Activated naive CD8-positive, alpha-beta T cell treated with anti-CD3 and anti-CD28 coated beads, Interleukin-2, amount 50 U/mL, for 16 hours (primary cell): ENCODE measurements at regions not wholly inside any gene's neighbourhood (a gene's known extent, or its start where the extent isn't known, plus 50 kb on each side); places are given as distances from the start of the nearest gene placed in this dataset.

ENCODE experiments used
- DNase-seq: peaks from one replicate; pipeline ENCODE4 v3.0.0-alpha.2; 2020; ENCODE audit warnings: low read depth, low spot score

DNA sequence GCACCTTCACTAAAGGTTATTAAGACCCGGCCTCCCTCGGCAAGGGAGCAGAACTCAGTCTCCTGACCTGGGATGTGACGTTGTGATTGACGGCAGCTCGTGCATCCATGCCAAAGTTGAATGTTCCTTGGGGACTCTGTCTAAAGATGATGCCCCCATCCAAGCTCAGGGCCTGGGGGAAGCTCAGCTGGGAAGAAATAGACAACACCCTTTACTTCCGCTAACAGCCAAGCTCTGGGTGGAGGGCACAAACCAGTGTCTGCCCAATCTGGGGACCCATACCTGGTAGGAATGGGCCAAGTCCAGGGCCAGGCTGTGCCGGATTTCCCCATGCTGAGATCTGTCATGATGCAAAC lies 95.4 kb downstream of the RMI2 start:
- no peak for DNase-seq

DNA sequence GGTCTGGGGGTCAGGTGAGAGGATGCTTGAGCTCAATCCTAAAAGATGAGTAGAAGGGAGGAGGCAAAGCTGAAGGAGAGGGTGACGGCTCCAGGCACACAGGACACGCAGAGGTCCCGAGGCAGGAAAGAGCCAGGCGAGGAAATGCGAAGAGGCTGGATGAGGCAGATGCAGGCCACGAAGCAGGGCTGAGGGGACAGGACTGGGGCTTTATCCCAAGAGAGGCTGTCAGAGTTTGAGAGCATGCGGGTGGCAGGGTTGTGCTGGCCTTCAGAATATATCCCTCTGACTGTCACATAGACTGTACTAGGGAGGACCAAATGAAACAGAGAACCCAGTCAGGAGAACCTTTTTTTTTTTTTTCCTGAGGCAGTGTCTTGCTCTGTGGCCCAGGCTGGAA lies 100.2 kb downstream of the RMI2 start:
- no peak for DNase-seq

DNA sequence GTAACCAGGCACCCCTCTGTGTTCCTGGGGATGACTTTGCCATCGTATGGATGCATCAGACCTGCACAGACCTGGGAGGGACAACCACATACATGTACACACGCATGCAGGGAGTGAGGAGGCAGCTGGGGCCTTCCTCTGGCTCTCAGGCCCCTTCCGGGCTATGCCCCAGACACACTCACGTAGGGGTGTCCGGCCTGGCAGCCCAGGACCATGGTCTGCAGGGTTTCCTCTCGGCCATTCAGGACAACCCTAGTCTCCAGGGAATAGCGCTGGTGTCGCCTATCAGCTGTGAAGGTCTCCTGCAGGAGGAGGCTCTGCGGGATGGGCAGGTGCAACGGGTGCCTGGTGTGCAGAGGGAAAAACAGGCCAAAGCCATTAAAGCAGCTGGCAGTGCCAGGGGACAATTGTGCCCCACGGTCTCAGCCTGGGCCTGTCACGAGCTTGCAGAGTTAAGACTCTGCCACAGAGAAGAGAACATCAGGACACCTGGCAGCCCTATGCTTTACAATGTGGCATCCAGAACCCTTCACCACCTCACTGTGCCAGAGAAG lies 101.4 kb downstream of the RMI2 start:
- no peak for DNase-seq

DNA sequence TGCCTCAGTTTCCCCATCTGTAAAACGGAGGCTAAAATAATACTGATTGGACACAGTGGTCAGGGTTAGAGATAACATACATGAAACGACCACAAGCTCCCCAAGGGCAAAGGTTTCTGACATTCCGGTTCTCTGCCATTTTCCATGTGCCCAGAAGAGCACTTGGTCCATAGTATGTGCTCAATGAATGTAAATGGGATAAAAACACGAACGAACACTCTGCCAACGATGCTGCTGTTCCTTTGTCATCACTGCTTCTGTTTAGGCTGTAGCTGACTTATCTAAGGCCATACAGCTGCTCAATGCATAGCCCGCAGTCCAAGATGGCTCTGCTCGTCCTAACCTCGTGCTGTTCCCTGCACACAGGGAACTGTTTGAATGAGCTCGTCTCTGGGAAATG lies 102.0 kb downstream of the RMI2 start:
- no peak for DNase-seq

DNA sequence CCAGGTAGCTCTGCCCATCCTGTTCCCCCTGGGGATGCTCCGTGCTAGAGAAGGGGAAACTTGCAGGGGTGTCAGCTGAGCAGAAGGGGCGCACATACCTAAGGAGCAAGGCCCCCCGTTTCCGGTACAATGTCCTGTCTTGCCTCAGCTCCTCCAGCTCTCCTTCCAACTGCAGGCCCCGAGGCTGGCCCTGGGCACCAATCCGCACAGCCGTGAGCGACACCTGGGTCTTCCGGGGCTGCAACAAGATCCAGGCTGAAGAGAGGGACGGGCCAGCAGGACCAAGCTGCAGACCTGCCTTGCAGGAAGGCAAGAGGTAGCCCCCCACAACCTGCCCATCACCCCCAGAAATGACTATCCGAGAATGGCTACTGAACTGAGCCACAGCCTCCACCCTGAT lies 102.6 kb downstream of the RMI2 start:
- DNase-seq, result no peak

DNA sequence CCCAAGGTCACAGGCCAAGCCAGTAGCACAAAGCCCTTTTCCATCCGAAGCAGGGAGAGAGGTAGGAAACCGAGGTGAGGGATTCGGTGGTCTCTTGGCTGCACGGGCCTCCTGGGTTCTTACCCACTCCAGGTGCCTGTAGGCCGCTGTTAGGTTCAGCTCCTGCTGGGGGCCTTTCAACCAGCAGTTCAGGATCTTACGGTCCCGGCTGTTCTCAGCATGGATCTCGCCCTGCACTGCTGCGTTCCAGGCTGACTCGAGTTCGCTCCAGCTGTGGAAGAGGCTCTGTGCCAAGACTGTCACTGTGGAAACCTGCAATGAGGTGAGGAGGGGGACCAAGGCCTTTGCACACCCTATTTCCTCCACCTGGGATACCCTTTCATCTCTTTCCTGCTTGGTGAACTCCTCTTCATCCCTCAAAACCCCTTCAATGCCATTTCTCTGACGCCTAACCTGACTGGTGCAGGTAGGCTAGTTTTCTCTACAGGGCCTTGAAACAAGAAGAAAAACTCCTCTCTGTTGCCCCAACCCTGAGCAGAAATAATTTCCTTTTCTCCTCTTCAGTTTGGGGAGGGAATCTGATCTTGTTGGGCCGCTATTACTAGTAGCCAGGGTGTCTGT lies 103.6 kb downstream of the RMI2 start:
- no peak for DNase-seq

DNA sequence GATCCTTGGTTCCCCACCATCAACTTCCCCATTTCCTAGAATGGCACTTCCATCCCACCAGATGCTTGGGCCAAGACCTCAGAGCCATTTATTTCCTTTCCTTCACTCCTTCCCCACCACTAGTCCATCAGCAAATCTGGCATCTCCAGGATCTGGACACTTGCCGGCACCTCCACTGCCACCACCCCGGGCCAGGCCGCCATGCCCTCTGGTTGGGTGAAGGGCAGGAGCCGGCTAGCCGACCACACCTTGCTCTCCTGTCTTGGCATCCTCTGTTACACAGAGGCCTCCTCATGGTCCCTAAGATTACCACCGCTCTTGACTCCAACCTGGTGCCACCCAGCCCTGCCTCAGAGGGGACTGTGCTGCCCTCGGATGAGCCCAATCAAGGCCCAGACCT lies 104.5 kb downstream of the RMI2 start:
- DNase-seq, result no peak

DNA sequence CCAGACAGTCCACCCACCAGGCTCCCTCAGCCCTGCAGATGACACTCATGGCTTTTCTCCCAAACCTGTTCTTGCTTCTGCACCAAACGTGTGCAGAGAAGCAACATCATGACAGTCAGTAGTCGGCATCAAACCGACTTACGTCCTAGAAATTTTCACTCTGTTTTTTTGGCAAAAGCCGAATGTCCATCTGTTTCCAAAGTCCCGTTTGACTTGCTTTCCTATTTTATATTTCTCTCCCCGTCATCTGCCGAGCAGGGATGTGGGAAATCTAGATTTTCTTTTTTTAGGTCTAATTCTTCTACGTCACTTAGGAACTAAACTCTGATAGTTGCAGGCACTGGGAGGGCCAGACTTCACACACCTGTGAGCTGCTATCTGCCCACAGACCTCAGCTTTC lies 104.9 kb downstream of the RMI2 start:
- no peak for DNase-seq

DNA sequence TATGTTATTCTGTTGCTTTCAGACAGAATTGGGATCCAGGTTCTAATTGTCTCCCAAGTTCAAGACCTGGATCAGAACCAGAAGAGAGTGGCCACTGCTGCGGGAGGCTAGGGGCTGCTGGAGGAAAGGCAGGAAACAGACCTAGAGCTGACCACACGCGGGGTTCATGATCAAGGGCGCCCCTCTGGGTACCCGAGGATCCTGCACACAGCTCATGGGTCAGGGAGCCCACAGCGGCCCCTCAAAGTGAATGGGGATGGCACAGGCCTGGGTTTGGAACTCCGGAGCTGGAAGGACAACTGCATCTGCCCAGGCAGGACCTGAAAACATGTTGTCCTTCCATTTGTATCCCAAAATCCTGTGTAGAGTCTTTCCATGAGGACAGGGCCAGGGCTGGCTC lies 107.0 kb downstream of the RMI2 start:
- no peak for DNase-seq

DNA sequence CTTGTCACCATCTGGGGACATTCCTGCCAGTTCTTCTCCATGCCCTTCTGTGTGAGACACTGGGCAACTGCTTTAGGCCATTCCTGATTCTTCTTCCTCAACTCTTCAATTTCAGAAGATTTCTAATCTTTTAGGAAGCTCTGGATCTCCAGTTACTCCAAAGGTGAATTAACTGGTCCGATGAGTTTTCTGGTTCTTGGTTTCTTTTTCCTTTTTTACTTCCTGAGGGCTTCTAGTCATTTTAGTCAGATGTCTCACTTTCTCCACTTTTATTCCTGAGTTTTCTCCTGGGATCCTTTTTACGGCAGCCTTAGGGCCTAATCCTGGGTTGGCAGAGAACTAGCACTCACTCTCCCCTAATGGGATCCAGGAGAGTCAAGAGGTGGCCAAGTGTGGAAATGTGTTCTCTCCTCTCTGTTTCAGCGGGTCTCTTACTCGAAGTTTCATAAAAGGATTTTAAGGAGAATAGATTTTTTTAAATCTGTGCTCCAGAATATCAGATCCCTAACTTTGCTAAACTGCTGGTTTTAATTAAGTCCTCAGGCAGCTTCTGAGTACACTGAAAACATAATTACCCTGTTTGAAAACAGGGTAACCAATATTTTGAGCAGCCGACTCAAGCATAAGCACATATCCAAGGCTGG lies 107.6 kb downstream of the RMI2 start:
- no peak for DNase-seq

DNA sequence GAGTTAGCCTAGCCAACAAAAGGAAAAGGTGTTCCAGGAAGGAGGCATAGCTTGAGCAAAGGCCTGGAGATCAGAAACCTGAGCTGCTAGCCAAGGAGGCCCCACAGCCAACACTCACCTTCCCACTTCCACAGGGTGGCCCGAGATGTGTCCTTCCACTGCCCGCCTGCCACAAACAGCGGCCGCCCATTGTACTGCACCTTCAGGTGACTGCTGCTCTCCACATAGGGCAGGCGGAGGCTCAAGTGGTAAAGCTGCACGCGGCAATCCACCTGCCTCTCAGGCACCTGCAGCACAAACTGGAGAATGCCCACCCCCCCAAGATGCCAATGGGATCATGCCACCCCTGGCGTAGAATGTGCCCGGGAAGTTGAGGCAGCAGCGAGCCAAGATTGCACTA lies 111.5 kb downstream of the RMI2 start:
- no peak for DNase-seq

DNA sequence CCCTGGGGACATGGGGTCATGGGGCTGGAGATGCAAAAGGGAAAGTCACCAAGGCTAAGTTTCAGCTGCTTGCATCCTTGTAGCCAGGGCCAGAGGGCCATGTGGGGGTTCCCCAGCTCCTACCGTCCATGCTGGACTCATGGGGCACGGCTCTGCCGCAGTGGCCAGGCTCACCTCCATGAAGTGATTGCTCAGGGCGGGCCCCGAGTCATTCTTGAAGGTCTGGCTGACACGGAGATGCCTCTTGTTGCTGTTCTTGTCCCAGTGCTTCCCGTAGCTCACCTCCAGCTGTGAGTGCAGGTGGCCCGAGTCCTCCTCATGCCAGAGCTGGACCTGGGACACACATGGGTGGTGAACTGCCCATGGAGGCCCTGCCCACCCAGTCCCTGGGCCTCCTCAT lies 114.5 kb downstream of the RMI2 start:
- DNase-seq, result no peak

DNA sequence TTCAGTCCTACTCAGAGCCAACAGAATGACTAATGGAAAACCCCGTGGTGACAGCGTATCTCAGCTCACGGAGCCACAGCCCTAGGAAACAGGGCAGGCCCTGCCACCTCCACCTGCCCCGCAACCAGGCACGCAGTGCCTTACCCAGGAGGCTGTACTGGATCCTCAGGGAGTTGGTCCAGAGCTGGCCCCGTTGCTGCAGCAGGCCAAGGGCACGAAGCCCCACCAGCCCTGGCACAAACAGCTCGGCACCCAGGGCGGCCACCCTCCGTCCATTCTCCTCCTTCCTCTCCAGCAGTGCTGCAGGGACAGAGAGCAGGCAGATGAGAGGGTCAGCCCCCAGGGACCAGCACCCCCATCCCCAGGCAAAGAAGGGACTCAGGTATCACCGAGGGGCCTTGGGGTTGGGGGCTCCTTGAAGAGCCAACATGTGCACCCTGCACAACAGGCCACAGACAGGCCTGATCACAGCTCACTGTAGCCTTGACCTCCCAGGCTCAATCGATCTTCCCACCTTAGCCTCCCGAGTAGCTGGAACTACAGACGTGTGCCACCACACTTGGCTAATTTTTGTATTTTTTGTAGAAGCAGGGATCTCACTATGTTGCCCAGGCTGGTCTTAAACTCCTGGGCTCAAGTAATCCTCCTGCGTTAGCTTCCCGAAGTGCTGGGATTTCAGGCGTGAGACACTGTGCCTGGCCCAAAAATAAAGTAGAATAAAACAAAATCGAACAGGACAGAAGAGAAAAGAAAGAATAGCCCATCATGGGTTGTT lies 115.7 kb downstream of the RMI2 start:
- DNase-seq, result no peak

DNA sequence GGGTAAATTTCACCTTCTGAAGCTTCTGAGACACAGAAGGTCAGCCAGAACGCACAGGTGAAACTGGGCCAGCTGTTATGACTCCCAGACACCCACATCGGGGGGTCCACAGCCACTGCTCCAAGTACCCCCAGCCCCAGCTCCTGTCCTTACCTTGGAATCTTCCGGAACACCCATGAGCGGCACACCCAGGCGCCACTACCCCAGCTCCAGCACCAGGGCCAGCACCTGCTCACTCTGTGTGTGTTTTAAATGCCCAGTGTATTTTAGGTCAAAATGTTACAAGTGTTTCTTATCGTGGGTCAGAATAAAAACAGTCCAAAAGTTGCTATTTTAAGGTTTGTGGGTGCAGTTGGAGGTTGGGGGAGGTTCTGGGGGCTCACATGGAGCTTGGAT lies 116.3 kb downstream of the RMI2 start:
- DNase-seq, result no peak

DNA sequence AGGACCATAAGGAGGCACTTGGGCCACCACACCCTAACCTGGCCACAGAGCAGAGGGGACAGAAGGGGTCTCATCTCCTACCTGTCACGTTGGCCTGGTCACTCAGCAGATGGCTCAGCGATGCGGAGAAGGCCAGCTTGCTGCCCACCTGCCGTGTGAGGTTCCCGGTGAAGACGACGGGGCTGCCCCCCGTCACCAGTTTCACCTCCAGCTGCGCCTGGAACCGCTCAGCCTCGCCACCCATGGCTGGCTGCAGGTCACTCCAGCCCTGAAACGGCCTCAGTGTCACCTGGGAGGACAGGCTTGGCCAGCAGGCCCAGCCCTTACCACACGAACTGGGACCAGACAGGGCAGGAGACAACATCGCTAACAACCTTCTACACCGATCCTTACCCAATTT lies 116.8 kb downstream of the RMI2 start:
- no peak for DNase-seq

DNA sequence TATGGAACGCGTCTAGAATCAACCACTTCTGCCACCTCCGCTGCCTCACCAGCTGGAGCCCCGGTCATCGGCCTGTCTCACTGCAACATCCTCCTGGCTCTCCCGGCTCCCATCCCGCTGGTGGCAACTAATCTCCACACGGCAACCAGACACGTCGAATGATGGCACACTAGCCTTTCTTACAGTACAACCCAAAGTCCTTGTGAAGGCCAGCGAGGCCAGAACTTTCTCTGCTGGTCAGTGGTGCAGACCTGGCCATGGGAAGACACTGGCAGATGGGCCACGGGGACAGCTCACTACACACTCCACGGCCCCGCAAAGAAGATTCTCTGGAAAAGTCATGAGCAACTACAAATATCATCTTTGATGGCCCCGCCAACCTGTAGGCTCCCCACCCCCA lies 117.6 kb downstream of the RMI2 start:
- no peak for DNase-seq

DNA sequence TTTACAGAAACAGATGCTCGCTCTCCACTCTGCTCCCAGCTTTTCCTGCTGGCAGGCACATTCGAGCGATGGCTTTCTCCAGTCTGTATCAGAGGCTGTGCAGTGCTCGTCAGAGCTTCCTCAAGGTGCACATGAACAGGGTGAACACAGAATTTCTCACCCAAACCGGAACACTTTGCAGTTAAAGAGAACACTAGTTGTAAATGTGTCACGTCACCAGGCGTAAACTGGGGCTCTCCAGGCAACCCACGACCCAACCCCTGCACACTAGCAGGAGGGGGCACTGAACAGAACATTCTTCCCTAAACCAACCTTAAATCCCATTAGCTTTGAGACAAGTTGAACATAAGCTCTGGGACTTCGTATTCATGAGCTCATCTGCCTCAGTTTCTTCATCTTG lies 119.0 kb downstream of the RMI2 start:
- DNase-seq, result no peak

DNA sequence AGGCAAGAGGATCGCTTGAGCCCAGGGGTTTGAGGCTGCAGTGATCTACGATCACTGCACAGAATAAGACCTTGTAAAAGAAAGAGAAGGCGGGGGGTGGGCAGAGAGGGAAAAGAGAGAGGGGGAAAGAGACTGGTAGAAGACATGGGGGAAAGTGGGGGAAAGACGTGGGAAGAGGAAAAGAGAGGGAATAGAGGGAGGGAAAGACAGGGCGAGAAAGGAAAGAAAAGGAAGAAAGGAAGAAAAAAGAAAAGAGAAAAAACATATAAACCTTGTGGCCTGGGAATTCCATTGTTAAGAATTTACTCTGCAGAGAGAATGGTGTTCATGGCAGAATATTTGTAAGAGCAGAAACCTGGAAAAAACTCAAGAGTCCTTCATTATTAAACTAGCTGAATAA lies 120.4 kb downstream of the RMI2 start:
- DNase-seq, result no peak

DNA sequence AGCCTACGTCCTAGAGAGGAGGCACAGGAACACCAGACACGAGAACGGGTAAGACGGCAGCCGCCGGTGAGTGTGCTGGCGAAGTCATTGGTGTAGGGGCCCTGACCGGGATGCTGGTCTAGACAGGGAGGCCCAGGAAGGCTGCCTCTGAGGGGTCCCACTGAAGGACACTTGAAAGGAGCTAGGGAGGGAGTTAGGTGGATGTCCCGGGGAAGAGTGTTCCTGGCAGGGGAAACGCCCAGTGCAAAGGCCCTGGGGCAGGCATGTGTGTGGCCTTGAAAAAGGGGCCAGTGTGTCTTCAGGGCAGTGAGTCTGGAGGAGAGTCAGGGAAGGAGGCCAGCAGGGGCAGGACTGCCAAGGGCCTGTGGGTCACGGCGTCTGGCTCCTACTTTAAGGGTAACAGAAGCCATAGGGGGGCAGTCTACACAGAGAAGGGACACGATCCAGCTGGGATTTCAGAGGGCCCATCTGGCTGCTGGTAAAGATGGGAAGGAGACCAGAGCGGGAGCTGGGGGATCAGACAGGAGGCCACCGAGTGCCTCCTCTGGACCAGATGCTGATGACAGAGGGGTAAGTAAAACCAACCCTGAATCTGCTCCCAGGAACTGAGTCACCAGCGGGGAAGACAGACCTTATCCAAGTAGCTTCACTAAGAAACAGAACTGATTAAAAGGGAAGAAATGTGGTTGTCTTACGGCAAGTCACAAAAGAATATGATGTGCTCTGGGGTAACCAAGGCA lies 115.9 kb downstream of the LITAF start:
- no peak for DNase-seq

DNA sequence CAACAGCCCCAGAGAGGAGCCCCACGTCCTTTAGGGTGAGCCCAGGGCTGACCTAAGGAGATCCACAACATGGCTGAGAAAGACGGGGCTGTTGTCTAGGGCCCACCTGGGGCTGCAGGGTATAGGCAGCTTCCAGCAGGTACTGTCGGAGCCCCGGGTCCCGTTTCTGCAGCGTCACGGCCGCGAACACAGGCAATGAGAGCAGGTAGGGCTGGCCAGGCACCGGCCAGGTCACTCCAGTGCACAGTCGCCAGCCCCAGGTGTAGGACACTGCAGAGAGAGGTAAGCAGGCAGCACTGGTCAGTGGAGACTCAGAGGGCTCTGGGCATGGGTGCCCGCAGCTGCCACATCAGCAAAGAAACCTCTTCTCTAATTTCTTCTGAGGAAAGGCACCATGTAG lies 115.2 kb downstream of the LITAF start:
- no peak for DNase-seq

DNA sequence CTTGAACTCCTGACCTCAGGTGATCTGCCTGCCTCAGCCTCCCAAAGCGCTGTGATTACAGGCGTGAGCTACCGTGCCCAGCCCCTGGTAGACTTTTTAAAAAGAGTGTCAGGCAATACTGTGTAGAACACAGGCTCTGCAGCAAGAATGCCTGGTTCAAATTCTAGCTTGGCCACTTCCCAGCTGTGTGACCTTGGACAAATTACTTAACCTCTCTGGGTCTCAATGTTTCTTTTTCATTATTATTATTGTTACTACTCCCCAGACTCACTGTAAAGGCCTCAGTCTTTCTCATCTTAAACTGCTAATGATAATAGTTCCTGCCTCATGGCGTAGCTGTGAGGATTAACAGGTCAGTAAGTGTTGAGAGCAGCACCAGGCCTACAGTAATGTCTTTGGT lies 114.3 kb downstream of the LITAF start:
- no peak for DNase-seq

DNA sequence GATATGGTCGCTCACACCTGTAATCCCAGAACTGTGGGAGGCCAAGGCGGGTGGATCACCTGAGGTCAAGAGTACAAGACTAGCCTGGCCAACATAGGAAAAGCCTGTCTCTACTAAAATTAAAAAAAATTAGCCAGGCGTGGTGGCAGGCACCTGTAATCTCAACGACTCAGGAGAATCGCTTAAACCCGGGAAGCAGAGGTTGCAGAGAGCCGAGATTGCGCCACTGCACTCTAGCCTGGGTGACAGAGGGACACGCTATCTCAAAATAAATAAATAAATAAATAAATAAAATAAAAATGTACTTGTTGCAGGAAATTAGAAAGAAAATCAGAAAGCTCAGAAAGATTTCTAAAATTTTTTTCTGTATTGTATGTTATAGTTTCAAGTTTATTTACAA lies 113.9 kb downstream of the LITAF start:
- DNase-seq, result no peak
